ENCODE measurements at regions not wholly inside any gene's neighbourhood (a gene's known extent, or its start where the extent isn't known, plus 50 kb on each side); places are given as distances from the start of the nearest gene placed in this dataset.

DNA sequence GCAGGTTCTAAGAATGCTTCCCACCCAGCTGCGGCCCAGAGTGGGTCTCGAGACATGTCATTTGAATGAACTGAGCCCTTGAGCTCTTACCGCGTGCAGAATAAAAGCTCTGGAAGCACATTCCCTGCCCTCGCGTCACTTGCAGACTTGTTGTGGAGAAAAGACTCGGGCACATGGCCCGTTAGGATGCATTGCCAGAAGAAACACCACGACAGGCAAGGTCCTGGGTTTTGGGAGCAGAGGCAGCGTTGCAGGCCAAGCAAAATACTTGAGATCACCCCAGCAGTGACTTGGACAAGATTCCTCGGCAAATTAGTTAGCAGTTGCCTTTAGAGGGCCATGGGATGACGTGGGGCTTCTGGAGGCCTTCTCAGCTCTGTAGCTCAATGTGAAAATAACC lies 170.8 kb upstream of the MSX2 start:
- ATAC-seq (ENCODE audit: low read depth) (no peak), DNase-seq (ENCODE audit: low spot score) (no peak)

DNA sequence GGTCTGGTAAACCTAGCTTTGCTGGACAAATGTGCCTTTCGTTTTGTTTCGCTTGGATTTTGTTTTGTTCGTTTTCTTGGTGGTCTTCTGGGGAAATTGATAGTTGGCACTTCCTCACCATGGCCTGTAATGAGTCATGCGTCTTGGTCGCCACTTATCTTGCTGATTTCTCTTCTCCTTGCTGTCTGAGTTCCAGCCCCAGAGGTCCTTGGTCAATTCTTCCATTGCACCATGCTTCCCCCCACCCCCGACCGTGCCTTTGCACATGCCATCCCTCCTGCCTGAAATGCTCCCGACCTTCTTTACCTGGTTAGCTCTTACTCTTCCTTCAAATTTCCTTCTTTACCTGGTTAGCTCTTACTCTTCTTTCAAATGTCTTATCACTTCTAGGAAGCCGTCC lies 168.7 kb upstream of the MSX2 start:
- H3K4me3 ChIP-seq (ENCODE audit: severe bottlenecking), result no peak overlapping the region
- ATAC-seq (ENCODE audit: low read depth) (no peak), DNase-seq (ENCODE audit: low spot score) (no peak)

More for the DNA sequence above, 170.8 kb upstream of the MSX2 start:
- no peaks in the 10 kb centered on the region for H3K9me3 ChIP-seq (ENCODE audit: severe bottlenecking)
- no peak overlapping the region for H3K27ac ChIP-seq (ENCODE audit: poor library complexity, severe bottlenecking)
- H3K27me3 ChIP-seq (ENCODE audit: insufficient read depth, poor library complexity, severe bottlenecking), result no peaks in the 10 kb centered on the region
- H3K36me3 ChIP-seq (ENCODE audit: low read depth), result no peaks in the 10 kb centered on the region
- H3K4me1 ChIP-seq (ENCODE audit: insufficient read depth, poor library complexity, severe bottlenecking), result no peaks in the 10 kb centered on the region
- TF ChIP-seq CTCF (IDR thresholded peaks at IDR 0.05; ENCODE audit: poor library complexity, severe bottlenecking), result no peak
- H3K4me3 ChIP-seq (ENCODE audit: severe bottlenecking), result no peak overlapping the region

DNA sequence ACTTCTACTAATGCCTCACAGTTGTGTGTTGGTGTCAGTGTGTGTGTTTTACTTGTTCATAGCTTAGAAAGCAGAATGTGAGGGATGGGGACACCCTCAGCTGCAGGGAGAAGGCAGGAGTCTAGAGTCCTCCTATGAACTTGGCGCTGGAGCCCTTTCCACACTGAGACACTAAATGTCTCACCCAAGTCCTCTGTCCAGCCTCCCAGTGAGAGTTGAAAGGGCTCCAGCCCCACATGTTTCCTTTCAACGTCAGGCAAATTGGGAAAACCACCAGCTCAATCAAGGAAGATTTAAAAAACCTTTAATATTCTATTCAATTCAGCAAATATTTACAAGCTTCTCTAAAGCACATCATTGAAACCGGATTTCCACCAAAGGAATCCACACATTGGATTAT lies 167.6 kb upstream of the MSX2 start:
- Histone ChIP-seq H3K4me1 (ENCODE audit: insufficient read depth, poor library complexity, severe bottlenecking) (peaks cover 9% of the 10 kb centered on the region), H3K27me3 (ENCODE audit: insufficient read depth, poor library complexity, severe bottlenecking) (no peaks in the 10 kb centered on the region), H3K9me3 (ENCODE audit: severe bottlenecking) (no peaks in the 10 kb centered on the region), H3K4me3 (ENCODE audit: severe bottlenecking) (no peak overlapping the region), H3K36me3 (ENCODE audit: low read depth) (no peaks in the 10 kb centered on the region), H3K27ac (ENCODE audit: poor library complexity, severe bottlenecking) (no peak overlapping the region)
- ATAC-seq (ENCODE audit: low read depth), result no peak
- no peak for TF ChIP-seq CTCF (IDR thresholded peaks at IDR 0.05; ENCODE audit: poor library complexity, severe bottlenecking)
- no peak for DNase-seq (ENCODE audit: low spot score)

More for the DNA sequence above, 168.7 kb upstream of the MSX2 start:
- Histone ChIP-seq H3K4me1 (ENCODE audit: insufficient read depth, poor library complexity, severe bottlenecking) (peaks cover 9% of the 10 kb centered on the region), H3K36me3 (ENCODE audit: low read depth) (no peaks in the 10 kb centered on the region), H3K27ac (ENCODE audit: poor library complexity, severe bottlenecking) (no peak overlapping the region), H3K9me3 (ENCODE audit: severe bottlenecking) (no peaks in the 10 kb centered on the region), H3K27me3 (ENCODE audit: insufficient read depth, poor library complexity, severe bottlenecking) (no peaks in the 10 kb centered on the region)
- TF ChIP-seq CTCF (IDR thresholded peaks at IDR 0.05; ENCODE audit: poor library complexity, severe bottlenecking), result no peak

GRCh38 chr5:174558190-174558589 lies 166.2 kb upstream of the MSX2 start:
- no peak for DNase-seq (ENCODE audit: low spot score)
- H3K36me3 ChIP-seq (ENCODE audit: low read depth), result no peaks in the 10 kb centered on the region
- TF ChIP-seq CTCF (IDR thresholded peaks at IDR 0.05; ENCODE audit: poor library complexity, severe bottlenecking), result no peak
- no peaks in the 10 kb centered on the region for H3K27me3 ChIP-seq (ENCODE audit: insufficient read depth, poor library complexity, severe bottlenecking)
- no peaks in the 10 kb centered on the region for H3K9me3 ChIP-seq (ENCODE audit: severe bottlenecking)
- H3K4me3 ChIP-seq (ENCODE audit: severe bottlenecking), result no peak overlapping the region
- peaks cover 9% of the 10 kb centered on the region for H3K4me1 ChIP-seq (ENCODE audit: insufficient read depth, poor library complexity, severe bottlenecking)
- no peak for ATAC-seq (ENCODE audit: low read depth)
- H3K27ac ChIP-seq (ENCODE audit: poor library complexity, severe bottlenecking), result no peak overlapping the region

DNA sequence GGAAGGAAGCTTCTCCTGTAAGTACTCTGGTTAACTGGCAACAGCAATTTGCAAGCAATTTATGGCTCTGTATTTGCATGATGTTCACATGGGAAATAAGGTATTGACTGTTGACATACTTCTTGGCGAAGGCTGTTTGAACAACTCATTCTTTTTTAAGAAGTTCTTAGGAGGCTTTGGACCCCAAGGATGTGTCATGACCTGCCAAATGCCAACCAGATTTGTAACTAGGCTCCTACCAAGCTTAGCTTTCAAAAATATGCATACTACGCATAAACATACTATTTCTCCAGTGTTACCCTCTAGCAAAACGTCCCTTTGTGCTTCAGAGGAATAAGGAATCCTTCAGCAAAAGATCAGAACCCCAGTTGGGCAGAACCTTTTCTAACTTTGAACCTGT lies 165.2 kb upstream of the MSX2 start:
- H3K4me1 ChIP-seq (ENCODE audit: insufficient read depth, poor library complexity, severe bottlenecking), result peaks cover 9% of the 10 kb centered on the region
- no peaks in the 10 kb centered on the region for H3K36me3 ChIP-seq (ENCODE audit: low read depth)
- ATAC-seq (ENCODE audit: low read depth) (peak; percentile 84), DNase-seq (ENCODE audit: low spot score) (no peak)
- no peaks in the 10 kb centered on the region for H3K27me3 ChIP-seq (ENCODE audit: insufficient read depth, poor library complexity, severe bottlenecking)
- H3K9me3 ChIP-seq (ENCODE audit: severe bottlenecking), result no peaks in the 10 kb centered on the region
- H3K4me3 ChIP-seq (ENCODE audit: severe bottlenecking), result no peak overlapping the region
- H3K27ac ChIP-seq (ENCODE audit: poor library complexity, severe bottlenecking), result no peak overlapping the region
- TF ChIP-seq CTCF (IDR thresholded peaks at IDR 0.05; ENCODE audit: poor library complexity, severe bottlenecking), result no peak

All from RWPE2 (cell line).